ENCODE measurements at regions not wholly inside any gene's neighbourhood (a gene's known extent, or its start where the extent isn't known, plus 50 kb on each side); places are given as distances from the start of the nearest gene placed in this dataset.
"Not testable (repeated sequence)": the region's sequence is repeated elsewhere in the genome, so short reads cannot be mapped to it uniquely, and the experiment has no call there.

DNA sequence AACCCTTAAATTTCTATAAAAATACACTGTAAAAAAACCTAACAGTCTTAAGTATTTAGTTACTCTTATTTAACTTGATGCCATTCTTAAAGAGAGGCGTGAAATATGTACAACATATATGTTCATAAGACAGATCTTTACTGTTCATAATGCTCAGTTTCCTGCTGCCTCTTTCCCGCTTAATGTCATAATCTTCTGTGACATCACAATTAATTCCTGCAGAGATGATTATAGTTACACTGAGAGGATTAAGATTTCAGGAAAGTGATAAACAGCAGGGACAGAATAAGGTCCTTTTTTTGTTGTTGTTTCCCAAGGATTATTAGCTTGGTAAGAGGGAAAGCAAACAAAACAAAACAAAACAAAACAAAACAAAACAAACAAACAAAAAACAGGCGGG is 801.4 kb downstream of the FLRT2 start:
- TF ChIP-seq CTCF (IDR thresholded peaks at IDR 0.05; ENCODE audit: insufficient read depth, low read depth, low read length, missing control alignments), result no peak
- DNase-seq (ENCODE audit: low read depth), result no peak
- H3K4me3 ChIP-seq (ENCODE audit: low read depth, low read length), result no peak overlapping the region

DNA sequence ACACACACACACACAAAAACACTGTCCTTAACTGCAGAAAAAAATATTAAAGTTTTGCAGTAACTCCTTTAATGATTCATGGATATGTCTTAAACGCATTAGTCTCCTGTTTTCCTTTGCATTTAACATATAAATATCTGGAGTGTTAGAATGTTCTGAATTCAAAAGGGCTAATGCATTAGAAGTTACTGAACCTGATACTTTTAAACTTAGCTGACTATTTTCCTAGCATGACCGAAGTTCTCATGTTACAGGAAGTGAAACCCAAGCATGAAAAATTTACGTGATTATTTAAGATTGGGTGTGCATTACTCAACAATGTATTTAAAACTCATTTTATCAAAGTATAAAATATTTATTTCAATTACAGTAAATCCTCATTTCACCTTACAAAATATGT is 791.2 kb downstream of the FLRT2 start:
- TF ChIP-seq CTCF (IDR thresholded peaks at IDR 0.05; ENCODE audit: insufficient read depth, low read depth, low read length, missing control alignments), result no peak
- no peak for DNase-seq (ENCODE audit: low read depth)
- no peak overlapping the region for H3K4me3 ChIP-seq (ENCODE audit: low read depth, low read length)

- H3K4me3 ChIP-seq (ENCODE audit: low read depth, low read length); DNase-seq (ENCODE audit: low read depth): not testable (repeated sequence)
Measured at GRCh38 chr14:86312154-86312665, 782.3 kb downstream of the FLRT2 start.

DNA sequence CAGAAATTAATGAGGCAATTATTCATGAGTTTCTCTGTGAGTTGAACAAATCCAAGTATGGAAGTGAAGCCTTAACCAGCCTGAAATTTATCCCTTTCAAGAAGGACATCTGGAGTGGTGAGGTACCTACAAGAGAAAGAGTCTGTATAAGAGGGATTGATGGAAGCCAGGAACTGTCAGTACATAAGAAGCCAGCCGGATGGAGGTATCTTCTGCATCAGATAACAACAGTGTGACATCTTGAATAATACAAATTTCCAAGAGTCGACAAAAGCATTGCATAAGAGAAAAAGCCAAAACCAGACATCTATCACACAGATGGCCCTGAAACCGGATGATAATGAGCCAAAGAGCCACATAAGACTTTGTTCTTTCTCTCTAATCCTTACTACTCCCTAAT is 781.2 kb downstream of the FLRT2 start:
- no peak overlapping the region for H3K4me3 ChIP-seq (ENCODE audit: low read depth, low read length)
- no peak for TF ChIP-seq CTCF (IDR thresholded peaks at IDR 0.05; ENCODE audit: insufficient read depth, low read depth, low read length, missing control alignments)
- no peak for DNase-seq (ENCODE audit: low read depth)

GRCh38 chr14:86310611-86311010 is 780.7 kb downstream of the FLRT2 start:
- no peak overlapping the region for H3K4me3 ChIP-seq (ENCODE audit: low read depth, low read length)
- no peak for TF ChIP-seq CTCF (IDR thresholded peaks at IDR 0.05; ENCODE audit: insufficient read depth, low read depth, low read length, missing control alignments)
- DNase-seq (ENCODE audit: low read depth), result no peak

DNA sequence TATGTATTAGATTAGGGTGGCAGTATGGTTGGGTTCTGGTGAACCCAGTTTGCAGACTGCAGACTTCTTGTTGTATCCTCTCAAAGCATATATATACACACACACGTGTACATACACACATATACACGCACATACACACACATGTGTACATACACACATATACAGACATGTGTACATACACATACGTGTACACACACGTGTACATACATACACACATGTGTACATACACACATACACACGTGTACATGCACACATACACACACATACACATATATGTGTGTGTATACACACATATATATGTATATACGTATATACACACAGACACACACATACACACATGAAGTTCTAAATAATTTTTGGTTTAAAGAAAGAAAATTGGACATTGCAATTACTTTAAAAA is 780.2 kb downstream of the FLRT2 start:
- DNase-seq (ENCODE audit: low read depth), result no peak
- no peak overlapping the region for H3K4me3 ChIP-seq (ENCODE audit: low read depth, low read length)
- TF ChIP-seq CTCF (IDR thresholded peaks at IDR 0.05; ENCODE audit: insufficient read depth, low read depth, low read length, missing control alignments), result no peak

- TF ChIP-seq CTCF (IDR thresholded peaks at IDR 0.05; ENCODE audit: insufficient read depth, low read depth, low read length, missing control alignments), result no peak
- no peak overlapping the region for H3K4me3 ChIP-seq (ENCODE audit: low read depth, low read length)
- DNase-seq (ENCODE audit: low read depth), result no peak
Measured at GRCh38 chr14:86305058-86305457, 775.1 kb downstream of the FLRT2 start.

All from GM12865 (cell line).